Suprapubic skin (tissue), 4 donors: ENCODE measurements at regions not wholly inside any gene's neighbourhood (a gene's known extent, or its start where the extent isn't known, plus 50 kb on each side); places are given as distances from the start of the nearest gene placed in this dataset.
"Not testable (repeated sequence)": the region's sequence is repeated elsewhere in the genome, so short reads cannot be mapped to it uniquely, and the experiment has no call there.

Experiments used
- DNase-seq, 2 donors: peaks; one replicate each; pipeline ENCODE4 v3.0.0-alpha.2; 2019; ENCODE audit warnings: low spot score in 2 of 2
- H3K27ac ChIP-seq: fragments of 200-600 bp; sonication (generic); one replicate; pipeline ENCODE4 v1.5.1; 2019
- H3K27me3 ChIP-seq: fragments of 200-600 bp; sonication (generic); one replicate; pipeline ENCODE4 v1.5.1; 2019
- H3K36me3 ChIP-seq: fragments of 200-600 bp; sonication (generic); one replicate; pipeline ENCODE4 v1.5.1; 2019
- H3K4me1 ChIP-seq: fragments of 200-600 bp; sonication (generic); one replicate; pipeline ENCODE4 v1.5.1; 2019
- H3K4me3 ChIP-seq: fragments of 200-600 bp; sonication (generic); one replicate; pipeline ENCODE4 v1.5.1; 2019; ENCODE audit warnings: mild to moderate bottlenecking
- H3K9me3 ChIP-seq: fragments of 200-600 bp; sonication (generic); one replicate; pipeline ENCODE4 v1.5.1; 2019
- CTCF ChIP-seq, 2 donors: fragments of 200-600 bp in 1 of 2; fragments of 450-650 bp in 1 of 2; sonication (generic) in 1 of 2; IDR thresholded peaks; one replicate each; pipeline ENCODE4 v1.5.1; 2016 to 2019; ENCODE audit warnings: antibody characterized with exemption in 2 of 2, mild to moderate bottlenecking in 1 of 2, moderate library complexity in 1 of 2
- EP300 ChIP-seq: sonication (generic); formaldehyde crosslinking; IDR thresholded peaks from one replicate; pipeline ENCODE4 v1.6.1; 2017; ENCODE audit warnings: antibody characterized with exemption
- POLR2A ChIP-seq, 2 donors: fragments of 450-650 bp; IDR thresholded peaks; one replicate each; pipeline ENCODE4 v1.6.1; 2017; ENCODE audit warnings: antibody characterized with exemption in 2 of 2, mild to moderate bottlenecking in 2 of 2, moderate library complexity in 2 of 2
- POLR2AphosphoS5 ChIP-seq, 3 donors: sonication (generic); formaldehyde crosslinking; IDR thresholded peaks; one replicate each; pipeline ENCODE4 v1.6.1; 2017; ENCODE audit warnings: antibody characterized with exemption in 3 of 3
- WGBS: methylation state at CpG from one replicate; pipeline ENCODE4 v1.1.5; 2018; 5-methylcytosine and 5-hydroxymethylcytosine counted together

DNA sequence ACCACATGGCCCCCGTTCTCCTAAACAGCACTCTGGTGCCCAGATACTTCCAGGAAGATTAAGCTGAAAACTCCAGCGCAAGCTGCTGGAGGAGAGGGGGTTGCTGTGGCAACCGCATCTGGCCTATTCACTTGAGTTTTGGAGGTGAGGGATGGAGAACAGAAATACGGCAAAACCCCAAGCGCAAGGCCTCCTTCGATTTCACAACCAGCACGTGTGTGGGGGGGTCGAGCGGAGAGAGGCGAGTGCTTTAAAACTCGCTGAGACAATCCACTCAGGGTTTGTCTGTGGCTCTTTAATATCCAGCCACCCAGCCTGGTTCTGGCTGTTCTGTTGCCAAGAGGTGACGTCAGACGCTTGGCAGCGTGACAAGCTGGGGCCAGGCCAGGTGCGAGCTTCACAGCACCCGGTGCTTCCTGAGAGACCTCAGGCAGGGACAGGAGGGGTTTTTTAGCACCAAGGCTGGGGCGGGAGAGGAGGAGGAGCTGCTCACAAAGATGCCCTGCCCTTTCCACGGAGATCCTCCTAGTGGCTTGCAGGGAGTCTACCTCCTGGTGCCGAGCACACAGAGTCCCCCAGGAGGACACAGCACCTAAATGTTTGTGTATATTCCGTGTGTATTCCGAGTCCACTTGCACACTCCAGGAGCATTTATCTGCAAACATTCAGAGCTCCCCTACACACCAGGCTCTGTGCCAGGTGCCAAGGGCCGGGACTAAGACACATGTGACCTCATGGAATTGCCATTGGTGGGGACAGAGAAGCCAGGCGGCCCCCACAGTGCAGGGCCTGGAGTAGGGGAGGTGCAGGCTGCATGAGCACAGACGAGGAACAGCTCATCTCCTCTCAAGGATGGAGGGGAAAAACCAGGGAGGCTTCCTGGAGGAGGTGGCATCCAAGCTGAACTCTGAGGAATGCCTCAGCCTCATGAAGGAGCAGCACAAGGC is 194.6 kb downstream of the OLFM1 start:
- Histone ChIP-seq H3K4me1 (peaks cover 12% of the 10 kb centered on the region), H3K36me3 (no peaks in the 10 kb centered on the region), H3K27ac (no peak overlapping the region), H3K9me3 (no peaks in the 10 kb centered on the region), H3K4me3 (no peak overlapping the region), H3K27me3 (peaks cover 33% of the 10 kb centered on the region)
- no peak for TF ChIP-seq POLR2A (IDR thresholded peaks at IDR 0.05)
- TF ChIP-seq POLR2AphosphoS5 (IDR thresholded peaks at IDR 0.05) = no peak
- no peak for TF ChIP-seq CTCF (IDR thresholded peaks at IDR 0.05)
- TF ChIP-seq EP300 = no peak
- DNase-seq = no peak
- 10% methylated on average over 16 of the region's 24 CpGs for WGBS

GRCh38 chr9:135282808-135283207 is 195.3 kb downstream of the OLFM1 start:
- no peaks in the 10 kb centered on the region for H3K36me3 ChIP-seq
- H3K4me3 ChIP-seq = no peak overlapping the region
- peaks cover 36% of the 10 kb centered on the region for H3K27me3 ChIP-seq
- no peaks in the 10 kb centered on the region for H3K9me3 ChIP-seq
- WGBS = 18% methylated on average over 2 of the region's 4 CpGs
- no peak overlapping the region for H3K27ac ChIP-seq
- DNase-seq = no peak
- TF ChIP-seq CTCF (IDR thresholded peaks at IDR 0.05) (no peak), EP300 (no peak), POLR2A (IDR thresholded peaks at IDR 0.05) (no peak), POLR2AphosphoS5 (IDR thresholded peaks at IDR 0.05) (no peak)
- peaks cover 12% of the 10 kb centered on the region for H3K4me1 ChIP-seq

DNA sequence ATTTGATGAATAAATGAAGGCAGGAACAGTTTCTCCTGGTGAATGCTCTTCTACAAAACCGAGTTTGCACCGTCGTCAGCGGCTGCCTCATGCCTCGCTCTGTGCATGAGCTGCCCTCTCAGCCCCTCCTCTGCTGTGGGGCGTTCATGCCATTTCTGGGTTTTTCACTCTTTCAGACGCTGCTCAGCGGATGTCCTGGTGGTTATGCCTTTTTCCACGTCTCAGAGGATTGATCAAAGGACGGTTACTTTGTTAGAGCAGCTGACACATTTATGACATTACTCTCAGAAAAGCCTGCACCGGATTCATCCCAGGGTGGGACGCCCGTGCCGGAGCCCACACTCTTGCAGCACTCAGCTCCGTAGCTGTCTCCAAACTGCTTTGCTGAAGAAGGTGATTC is 195.9 kb upstream of the PPP1R26 start:
- 14% methylated on average over 15 of the region's 15 CpGs for WGBS
- no peaks in the 10 kb centered on the region for H3K9me3 ChIP-seq
- H3K27me3 ChIP-seq = peaks cover 41% of the 10 kb centered on the region
- H3K27ac ChIP-seq = no peak overlapping the region
- no peak for DNase-seq
- H3K4me1 ChIP-seq = peaks cover 12% of the 10 kb centered on the region
- H3K4me3 ChIP-seq = no peak overlapping the region
- H3K36me3 ChIP-seq = no peaks in the 10 kb centered on the region
- no peak for TF ChIP-seq EP300
- TF ChIP-seq CTCF (IDR thresholded peaks at IDR 0.05) = no peak
- no peak for TF ChIP-seq POLR2AphosphoS5 (IDR thresholded peaks at IDR 0.05)
- no peak for TF ChIP-seq POLR2A (IDR thresholded peaks at IDR 0.05)

DNA sequence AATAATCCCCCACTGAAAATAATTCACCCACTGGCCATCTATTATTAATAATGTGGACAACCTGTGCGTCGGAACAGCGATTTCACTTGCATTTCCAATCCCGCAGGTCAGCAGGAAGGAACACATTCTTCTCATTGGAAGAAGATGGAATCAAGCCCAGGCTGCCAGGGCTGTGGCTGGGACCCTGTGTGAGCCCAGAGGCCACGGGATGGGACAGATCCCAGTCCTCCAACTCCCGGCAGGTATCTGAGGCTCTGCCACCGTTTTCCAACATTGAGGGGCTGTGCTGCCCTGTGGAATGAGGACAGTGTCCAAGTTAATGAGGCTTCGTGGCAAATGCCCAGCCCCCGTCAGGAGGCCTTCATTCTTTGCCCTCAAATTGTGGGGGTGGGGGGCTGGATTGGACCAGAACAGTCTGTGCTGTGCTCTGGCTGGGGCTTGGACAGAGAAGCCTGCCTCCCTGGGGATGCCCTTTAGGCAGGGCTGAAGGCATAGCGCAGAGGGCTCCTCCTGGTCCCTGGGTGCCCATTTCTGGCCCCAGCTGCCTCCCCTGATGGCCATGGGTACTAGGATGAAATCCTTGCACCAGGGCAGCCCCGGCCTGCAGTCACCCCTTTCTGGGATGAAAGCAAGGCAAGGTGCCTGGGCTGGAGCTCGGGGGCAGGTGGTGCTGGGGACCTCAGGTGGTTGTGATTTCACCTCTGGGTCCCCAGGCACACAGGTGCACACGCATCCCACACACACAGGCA is 195.0 kb upstream of the PPP1R26 start:
- H3K27me3 ChIP-seq = peaks cover 47% of the 10 kb centered on the region

DNA sequence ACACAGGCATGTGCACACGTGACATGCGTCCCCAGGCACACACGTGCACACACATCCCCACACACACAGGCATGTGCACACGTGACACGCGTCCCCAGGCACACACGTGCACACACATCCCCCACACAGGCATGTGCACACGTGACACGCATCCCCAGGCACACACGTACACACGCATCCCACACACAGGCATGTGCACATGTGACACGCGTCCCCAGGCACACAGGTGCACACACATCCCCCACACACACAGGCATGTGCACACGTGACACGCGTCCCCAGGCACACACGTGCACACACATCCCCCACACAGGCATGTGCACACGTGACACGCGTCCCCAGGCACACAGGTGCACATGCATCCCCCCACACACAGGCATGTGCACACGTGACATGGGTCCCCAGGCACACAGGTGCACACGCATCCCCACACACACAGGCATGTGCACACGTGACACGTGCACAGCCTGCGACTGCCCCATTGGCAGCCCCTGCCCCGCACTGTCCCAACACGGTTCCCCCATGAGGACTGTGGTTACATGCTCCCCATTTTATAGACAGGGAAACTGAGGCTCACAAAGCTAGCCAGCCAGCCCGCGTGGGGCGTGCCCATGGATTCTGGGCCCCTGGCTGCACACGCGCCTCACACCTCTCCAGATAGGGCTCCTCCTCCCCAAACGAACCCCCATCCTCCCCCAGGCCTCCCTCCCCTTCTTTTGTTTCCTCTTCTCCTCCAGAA is 193.2 kb upstream of the PPP1R26 start:
- peaks cover 12% of the 10 kb centered on the region for H3K4me1 ChIP-seq
- not testable (repeated sequence) for H3K9me3 ChIP-seq, DNase-seq, H3K27ac ChIP-seq, H3K36me3 ChIP-seq, H3K4me3 ChIP-seq
- peaks cover 56% of the 10 kb centered on the region for H3K27me3 ChIP-seq
- WGBS = 88% methylated on average over 14 of the region's 33 CpGs

More for the DNA sequence above, 195.0 kb upstream of the PPP1R26 start:
- WGBS = 62% methylated on average over 7 of the region's 13 CpGs
- H3K36me3 ChIP-seq = no peaks in the 10 kb centered on the region
- no peak overlapping the region for H3K4me3 ChIP-seq
- DNase-seq = no peak
- no peaks in the 10 kb centered on the region for H3K9me3 ChIP-seq
- peaks cover 12% of the 10 kb centered on the region for H3K4me1 ChIP-seq
- H3K27ac ChIP-seq = no peak overlapping the region
- TF ChIP-seq POLR2A (IDR thresholded peaks at IDR 0.05) (no peak), POLR2AphosphoS5 (IDR thresholded peaks at IDR 0.05) (no peak), CTCF (IDR thresholded peaks at IDR 0.05) (no peak), EP300 (no peak)
